ENCODE measurements at regions not wholly inside any gene's neighbourhood (a gene's known extent, or its start where the extent isn't known, plus 50 kb on each side); places are given as distances from the start of the nearest gene placed in this dataset.

DNA sequence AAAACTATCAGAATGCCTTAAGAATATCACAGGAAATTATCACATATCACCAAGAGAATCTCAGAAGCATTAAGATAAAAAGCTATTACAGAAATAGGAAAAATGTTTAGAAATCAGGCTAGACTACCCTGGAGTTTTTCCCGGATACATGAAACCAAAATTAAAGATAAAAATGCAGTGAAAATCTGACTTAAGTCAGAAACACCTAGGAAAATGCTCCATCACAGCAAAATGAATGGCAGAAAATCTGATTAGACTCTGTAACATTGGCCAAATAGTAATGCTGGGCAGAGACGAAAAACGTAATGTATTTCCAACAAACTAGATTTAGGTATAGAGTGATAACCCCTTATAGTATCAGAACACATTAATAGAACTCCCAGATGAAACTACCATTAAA, 1626.7 kb upstream of the C9orf72 start:
- TF ChIP-seq, protein P1, sequence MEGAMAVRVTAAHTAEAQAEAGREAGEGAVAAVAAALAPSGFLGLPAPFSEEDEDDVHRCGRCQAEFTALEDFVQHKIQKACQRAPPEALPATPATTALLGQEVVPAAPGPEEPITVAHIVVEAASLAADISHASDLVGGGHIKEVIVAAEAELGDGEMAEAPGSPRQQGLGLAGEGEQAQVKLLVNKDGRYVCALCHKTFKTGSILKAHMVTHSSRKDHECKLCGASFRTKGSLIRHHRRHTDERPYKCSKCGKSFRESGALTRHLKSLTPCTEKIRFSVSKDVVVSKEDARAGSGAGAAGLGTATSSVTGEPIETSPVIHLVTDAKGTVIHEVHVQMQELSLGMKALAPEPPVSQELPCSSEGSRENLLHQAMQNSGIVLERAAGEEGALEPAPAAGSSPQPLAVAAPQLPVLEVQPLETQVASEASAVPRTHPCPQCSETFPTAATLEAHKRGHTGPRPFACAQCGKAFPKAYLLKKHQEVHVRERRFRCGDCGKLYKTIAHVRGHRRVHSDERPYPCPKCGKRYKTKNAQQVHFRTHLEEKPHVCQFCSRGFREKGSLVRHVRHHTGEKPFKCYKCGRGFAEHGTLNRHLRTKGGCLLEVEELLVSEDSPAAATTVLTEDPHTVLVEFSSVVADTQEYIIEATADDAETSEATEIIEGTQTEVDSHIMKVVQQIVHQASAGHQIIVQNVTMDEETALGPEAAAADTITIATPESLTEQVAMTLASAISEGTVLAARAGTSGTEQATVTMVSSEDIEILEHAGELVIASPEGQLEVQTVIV (CRISPR knock-in tag; IDR thresholded peaks at IDR 0.05; ENCODE audit: borderline replicate concordance), result no peak
- TF ChIP-seq, protein P2, sequence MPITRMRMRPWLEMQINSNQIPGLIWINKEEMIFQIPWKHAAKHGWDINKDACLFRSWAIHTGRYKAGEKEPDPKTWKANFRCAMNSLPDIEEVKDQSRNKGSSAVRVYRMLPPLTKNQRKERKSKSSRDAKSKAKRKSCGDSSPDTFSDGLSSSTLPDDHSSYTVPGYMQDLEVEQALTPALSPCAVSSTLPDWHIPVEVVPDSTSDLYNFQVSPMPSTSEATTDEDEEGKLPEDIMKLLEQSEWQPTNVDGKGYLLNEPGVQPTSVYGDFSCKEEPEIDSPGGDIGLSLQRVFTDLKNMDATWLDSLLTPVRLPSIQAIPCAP (CRISPR knock-in tag; IDR thresholded peaks at IDR 0.05; ENCODE audit: borderline replicate concordance), result no peak
- TF ChIP-seq POLR3G (IDR thresholded peaks at IDR 0.05; ENCODE audit: extremely low read depth, insufficient read length, insufficient replicate concordance) (no peak), EP300 (IDR thresholded peaks at IDR 0.05; ENCODE audit: low read length) (no peak), ZBTB2 (IDR thresholded peaks at IDR 0.05) (no peak), POLR2AphosphoS5 (IDR thresholded peaks at IDR 0.05; ENCODE audit: control insufficient read depth, insufficient read depth, low read depth, low read length) (no peak), ZNF121 (CRISPR knock-in tag; conservative IDR thresholded peaks at IDR 0.05) (no peak), CTCF (IDR thresholded peaks at IDR 0.05 in 2 of 3, conservative IDR thresholded peaks at IDR 0.05 in 1 of 3; ENCODE audit: insufficient read depth in 2 of 3, low read depth in 1 of 3, low read length in 3 of 3) (no peak)

All from K562 (cell line).